ENCODE measurements at regions not wholly inside any gene's neighbourhood (a gene's known extent, or its start where the extent isn't known, plus 50 kb on each side); places are given as distances from the start of the nearest gene placed in this dataset.
"Not testable (repeated sequence)": the region's sequence is repeated elsewhere in the genome, so short reads cannot be mapped to it uniquely, and the experiment has no call there.

DNA sequence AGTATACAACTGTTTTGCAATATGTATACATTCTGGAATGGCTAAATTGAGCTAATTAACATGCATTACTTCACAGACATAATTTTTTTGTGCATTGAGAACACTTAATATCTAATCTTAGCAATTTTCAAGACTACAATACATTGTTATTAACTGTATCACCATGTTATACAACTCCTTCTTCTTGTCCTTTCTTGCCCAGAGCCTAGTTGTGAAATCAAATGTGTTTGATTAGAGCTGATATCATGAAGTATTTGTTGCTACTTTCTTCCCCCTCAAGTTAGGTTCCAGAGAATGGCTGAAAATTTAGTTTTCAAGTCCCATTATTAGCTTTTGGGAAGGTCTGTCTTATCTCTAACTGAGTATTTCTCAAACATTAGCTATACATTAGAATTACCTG is 607.8 kb downstream of the PSAT1 start:
- DNase-seq (ENCODE audit: low read depth, low spot score) = no peak

GRCh38 chr9:78905387-78905786 is 608.5 kb downstream of the PSAT1 start:
- no peak for DNase-seq (ENCODE audit: low read depth, low spot score)

- DNase-seq (ENCODE audit: low read depth, low spot score) = no peak
Measured at GRCh38 chr9:78905986-78906755, 609.2 kb downstream of the PSAT1 start.

GRCh38 chr9:78909566-78909965 is 612.6 kb downstream of the PSAT1 start:
- no peak for DNase-seq (ENCODE audit: low read depth, low spot score)

DNA sequence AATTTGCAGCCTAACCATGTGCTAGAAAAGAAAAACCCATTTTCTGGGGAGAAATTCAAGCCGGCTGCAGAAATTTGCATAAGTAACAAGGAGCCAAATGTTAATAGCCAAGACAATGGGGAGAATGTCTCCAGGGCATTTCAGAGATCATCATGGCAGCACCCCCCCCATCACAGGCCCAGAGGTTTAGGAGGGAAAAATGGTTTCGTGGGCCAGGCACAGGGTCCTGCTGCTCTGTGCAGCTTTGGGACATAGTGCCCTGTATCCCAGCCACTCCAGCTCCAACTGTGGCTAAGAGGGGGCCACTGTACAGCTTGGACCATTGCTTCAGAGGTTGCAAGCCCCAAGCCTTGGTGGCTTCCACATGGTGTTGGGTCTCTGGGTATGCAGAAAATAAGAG is 620.0 kb downstream of the PSAT1 start:
- not testable (repeated sequence) for DNase-seq (ENCODE audit: low read depth, low spot score)

DNA sequence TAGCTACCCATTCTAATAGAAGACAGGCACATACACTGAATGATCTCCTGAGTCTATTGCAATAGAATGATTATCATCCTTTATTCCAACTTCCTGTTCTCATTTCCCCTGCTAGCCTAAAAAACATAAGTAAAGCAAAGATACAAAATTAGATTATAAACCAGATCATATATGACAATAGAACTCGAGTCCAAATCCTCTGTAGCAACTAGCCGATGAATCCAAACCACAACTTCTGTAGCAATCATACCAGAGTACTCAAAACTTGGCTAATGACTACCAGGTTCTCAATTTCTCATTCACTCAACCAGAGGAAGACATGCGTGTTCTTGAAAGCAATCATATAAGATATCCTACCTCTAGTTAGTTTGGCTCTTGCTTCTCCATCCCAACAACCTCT is 622.1 kb downstream of the PSAT1 start:
- no peak for DNase-seq (ENCODE audit: low read depth, low spot score)

DNA sequence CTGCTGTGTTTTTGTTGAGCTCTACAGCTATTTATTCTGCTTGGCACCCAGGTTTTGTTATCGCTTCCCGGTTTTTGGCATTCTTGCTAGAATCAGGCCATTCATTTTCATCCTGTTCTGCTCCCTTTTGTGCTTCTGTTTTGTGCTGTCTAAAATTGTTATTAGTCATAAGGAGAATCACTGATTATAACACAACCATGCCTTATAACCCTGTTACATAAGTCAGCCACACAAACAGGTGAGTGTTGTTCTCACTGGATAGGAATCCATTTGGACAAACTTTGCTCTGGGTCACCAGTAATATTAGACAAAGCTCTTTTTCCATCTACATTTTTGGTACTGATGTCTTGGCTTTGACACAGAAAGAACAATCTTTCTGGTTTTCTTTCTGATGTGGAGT is 622.8 kb downstream of the PSAT1 start:
- DNase-seq (ENCODE audit: low read depth, low spot score) = no peak

DNA sequence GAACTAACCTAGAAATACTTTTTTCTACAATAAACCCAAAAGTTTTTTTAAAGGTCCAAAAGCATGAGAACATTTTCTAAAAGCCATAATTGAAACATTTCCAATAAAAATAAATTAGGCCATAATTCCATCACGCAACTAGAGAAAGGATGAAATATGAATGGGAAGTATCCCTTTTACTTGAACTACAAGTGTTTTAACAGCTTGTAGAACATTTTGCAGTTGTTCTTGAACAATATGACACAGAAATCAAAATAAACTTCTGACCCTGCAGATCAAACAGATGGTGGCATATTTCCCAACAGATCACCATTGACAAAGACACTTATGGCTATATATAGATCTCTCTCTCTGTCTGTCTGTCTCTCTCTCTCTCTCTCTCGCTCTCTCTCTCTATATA is 624.4 kb downstream of the PSAT1 start:
- no peak for DNase-seq (ENCODE audit: low read depth, low spot score)

- no peak for DNase-seq (ENCODE audit: low read depth, low spot score)
Measured at GRCh38 chr9:78923966-78924659, 627.2 kb downstream of the PSAT1 start.

- no peak for DNase-seq (ENCODE audit: low read depth, low spot score)
Measured at GRCh38 chr9:78927099-78927940, 630.4 kb downstream of the PSAT1 start.

DNA sequence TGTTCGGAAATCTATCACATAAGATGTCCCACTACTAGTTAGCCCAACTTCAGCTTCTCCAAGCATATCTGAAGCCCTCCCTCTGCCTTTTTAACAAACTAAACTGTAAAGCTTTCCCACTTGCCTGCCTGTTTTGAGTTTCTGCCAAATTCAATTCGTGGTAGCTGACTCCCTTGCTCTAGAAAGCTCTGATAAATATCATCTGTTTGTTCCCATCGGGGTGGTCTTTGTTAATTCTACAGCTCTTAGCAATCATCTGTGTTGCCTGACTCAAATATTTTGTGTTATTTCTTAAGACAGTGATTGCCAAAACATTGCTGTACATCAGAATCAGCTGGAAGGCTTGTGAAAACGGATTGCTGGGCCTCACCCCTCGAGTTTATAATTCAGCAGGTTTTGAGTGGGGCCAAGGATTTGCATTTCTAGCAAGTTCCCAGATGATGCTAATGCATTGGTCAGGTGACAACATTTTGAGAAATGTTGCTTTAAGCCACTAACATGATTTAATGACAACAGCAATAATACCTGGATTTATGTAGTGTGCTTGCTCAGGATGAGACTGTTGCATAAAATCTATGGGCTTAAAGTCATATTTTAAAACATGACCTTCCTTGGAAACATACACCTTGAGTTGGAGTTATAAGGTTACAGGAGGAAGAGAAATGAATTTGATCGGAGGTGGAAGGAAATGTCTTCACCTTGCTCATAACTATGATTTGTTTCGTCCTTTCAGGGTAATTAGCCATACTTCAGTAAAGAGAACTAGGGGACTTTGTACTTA is 631.9 kb downstream of the PSAT1 start:
- no peak for DNase-seq (ENCODE audit: low read depth, low spot score)

DNA sequence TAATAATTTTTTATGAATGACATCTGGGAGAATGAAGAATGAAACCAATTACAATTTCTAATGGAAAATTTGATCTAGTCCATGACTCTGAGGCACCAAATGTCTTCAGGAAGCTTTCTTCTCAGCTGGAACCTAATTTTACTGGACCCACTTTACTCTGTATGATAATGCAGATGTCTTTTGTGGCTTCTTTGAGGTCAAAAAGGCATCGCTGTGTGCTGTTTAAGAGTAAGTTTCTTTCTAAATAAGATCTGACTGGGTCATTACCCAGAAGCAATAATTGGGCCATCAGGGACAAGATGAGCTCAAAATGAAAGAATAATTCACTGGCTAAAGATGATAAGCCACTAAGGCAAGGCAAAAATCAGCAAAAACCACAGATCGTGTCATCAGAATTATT is 633.4 kb downstream of the PSAT1 start:
- DNase-seq (ENCODE audit: low read depth, low spot score) = no peak

DNA sequence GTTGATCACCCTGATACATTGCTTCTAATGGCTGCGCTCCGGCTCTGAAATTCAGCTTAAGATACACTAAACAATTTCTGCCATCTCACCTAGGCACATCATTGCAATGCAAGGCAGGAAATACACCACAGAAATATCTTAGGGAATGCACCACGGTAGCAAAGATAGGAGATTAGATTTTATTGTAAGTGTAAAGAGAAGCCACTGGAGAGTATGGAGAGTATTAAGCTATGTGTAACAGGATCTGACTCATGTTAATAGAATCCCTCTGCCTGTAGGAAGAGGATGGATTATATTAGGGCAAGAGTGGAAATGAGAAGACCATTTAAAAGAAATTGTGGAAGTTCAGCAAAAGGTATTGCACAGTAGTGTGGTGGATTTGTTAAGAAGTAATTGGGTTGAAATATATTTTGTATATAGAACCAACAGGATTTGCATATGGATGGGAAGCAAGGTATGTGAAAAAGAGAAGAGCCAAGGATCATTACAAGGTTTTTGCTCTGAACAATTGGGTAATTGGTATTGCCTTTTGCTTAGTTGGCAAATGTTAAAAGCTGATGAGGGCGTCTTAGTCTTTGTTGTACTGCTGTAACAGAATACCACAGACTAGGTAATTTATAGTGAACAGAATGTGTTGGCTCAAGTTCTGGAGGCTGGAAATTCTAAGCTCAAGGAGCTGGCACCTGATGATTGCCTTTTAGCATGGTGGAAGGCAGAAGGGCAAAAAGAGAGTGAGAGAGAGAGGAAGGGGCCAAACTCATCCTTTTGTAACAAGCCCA is 636.1 kb downstream of the PSAT1 start:
- DNase-seq (ENCODE audit: low read depth, low spot score) = no peak

- DNase-seq (ENCODE audit: low read depth, low spot score) = no peak
Measured at GRCh38 chr9:78934880-78935279, 636.9 kb upstream of the TLE4 start.

- no peak for DNase-seq (ENCODE audit: low read depth, low spot score)
Measured at GRCh38 chr9:78938821-78939220, 632.9 kb upstream of the TLE4 start.

DNA sequence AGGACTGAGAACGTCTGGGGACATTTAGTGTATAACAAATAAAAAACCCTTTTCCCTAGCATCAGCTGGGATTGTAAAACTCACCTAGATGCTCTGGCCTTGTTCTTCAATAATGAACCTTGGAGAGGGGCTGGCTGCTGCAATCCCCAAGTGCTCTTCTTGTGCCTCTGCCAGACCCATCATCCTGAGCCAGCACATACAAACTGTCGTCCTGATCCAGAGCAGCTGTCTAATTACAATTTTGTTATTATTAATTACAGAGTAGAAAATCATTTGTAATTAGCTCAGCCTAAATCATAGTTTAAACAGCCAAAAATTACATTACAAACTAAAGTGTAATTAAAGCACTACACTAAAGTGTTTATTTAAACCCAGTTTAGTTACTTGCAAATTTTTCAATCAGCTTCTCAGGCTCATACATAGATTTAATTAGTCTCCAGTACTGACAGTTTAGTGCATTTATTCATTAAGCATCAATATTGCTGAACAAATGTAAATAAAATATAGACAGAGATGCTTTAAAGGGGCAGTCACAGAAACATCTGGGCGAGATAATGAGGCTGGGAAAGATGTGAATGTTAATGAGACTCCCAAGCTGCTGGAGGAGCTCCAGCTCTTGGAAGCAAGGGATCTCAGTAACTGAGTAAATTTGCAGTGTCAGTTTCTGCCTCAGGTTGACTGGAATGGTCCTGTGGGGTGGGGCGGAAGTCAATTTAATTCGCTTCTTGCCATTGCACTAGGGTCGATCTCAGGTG is 632.3 kb upstream of the TLE4 start:
- no peak for DNase-seq (ENCODE audit: low read depth, low spot score)

GRCh38 chr9:78940121-78940855 is 631.5 kb upstream of the TLE4 start:
- no peak for DNase-seq (ENCODE audit: low read depth, low spot score)

DNA sequence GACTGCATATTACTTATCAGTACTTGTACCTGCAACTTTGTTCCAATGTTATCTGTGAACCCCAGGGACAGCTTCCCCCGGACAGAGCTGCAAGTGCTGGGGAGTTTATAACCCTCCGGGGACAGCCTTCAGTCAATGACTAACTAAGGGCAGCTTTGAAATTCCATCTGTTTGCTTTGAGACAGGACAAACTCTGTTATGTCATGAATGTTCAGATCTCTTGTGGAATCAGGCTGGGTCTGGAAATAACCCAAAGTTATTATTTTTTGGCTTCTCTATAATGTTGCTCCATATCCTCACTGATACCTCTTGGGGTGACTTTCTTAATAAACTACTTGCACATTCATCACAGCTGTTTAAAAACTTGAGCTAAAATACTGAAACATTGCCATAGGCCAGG is 617.5 kb upstream of the TLE4 start:
- DNase-seq (ENCODE audit: low read depth, low spot score) = no peak

DNA sequence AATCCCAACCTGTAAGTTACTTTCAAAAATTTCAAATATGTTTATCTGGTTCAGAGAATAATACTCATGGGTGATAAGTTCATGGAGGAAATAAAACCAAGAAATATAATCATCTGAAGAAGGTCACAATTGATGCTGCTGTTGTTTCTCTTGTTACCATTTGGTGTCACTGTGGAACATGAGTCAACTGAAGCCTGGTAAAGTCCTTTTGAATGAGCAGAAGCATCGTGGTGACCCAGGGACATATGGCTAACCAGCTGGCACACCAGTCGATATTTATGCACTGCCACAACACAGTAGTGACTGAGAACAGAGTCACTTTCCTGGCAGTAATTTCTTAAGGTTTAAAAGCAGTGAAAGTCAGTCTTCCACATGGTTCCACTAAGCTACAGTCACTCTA is 612.9 kb upstream of the TLE4 start:
- DNase-seq (ENCODE audit: low read depth, low spot score) = no peak

All from activated naive CD8-positive, alpha-beta T cell treated with anti-CD3 and anti-CD28 coated beads, Interleukin-2, amount 50 U/mL, for 16 hours (primary cell).